Right kidney (tissue), 1 donor: ENCODE measurements at regions not wholly inside any gene's neighbourhood (a gene's known extent, or its start where the extent isn't known, plus 50 kb on each side); places are given as distances from the start of the nearest gene placed in this dataset.
A peak's percentile ranks its signal among the peaks of the same experiment; 100 is the strongest.

Experiments
- DNase-seq: peaks from one replicate; pipeline ENCODE4 v3.0.0-alpha.2; 2016

GRCh38 chr10:61356354-61356753 is 96.8 kb downstream of the TMEM26 start:
- DNase-seq: no peak

GRCh38 chr10:61355211-61355610 is 98.0 kb downstream of the TMEM26 start:
- DNase-seq: no peak

- DNase-seq: no peak
Measured at GRCh38 chr10:61354401-61354975, 98.7 kb downstream of the TMEM26 start.

GRCh38 chr10:61350794-61351193 is 102.4 kb downstream of the TMEM26 start:
- no peak for DNase-seq

- DNase-seq: no peak
Measured at GRCh38 chr10:61350068-61350467, 103.1 kb downstream of the TMEM26 start.

- peak; percentile 6 for DNase-seq
Measured at GRCh38 chr10:61346796-61347413, 106.3 kb downstream of the TMEM26 start.

GRCh38 chr10:61343796-61344195 is 109.4 kb downstream of the TMEM26 start:
- no peak for DNase-seq

- no peak for DNase-seq
Measured at GRCh38 chr10:61342858-61343572, 110.2 kb downstream of the TMEM26 start.

GRCh38 chr10:61341008-61341407 is 112.2 kb downstream of the TMEM26 start:
- DNase-seq: no peak

GRCh38 chr10:61338146-61338545 is 115.0 kb downstream of the TMEM26 start:
- DNase-seq: no peak

GRCh38 chr10:61337741-61338140 is 115.4 kb downstream of the TMEM26 start:
- no peak for DNase-seq

- no peak for DNase-seq
Measured at GRCh38 chr10:61336831-61337230, 116.3 kb downstream of the TMEM26 start.

- no peak for DNase-seq
Measured at GRCh38 chr10:61335359-61335758, 117.8 kb downstream of the TMEM26 start.

- DNase-seq: no peak
Measured at GRCh38 chr10:61332581-61332980, 120.6 kb downstream of the TMEM26 start.

GRCh38 chr10:61330669-61331068 is 122.5 kb downstream of the TMEM26 start:
- no peak for DNase-seq

GRCh38 chr10:61329854-61330253 is 123.3 kb downstream of the TMEM26 start:
- DNase-seq: no peak

GRCh38 chr10:61325223-61325960 is 127.8 kb downstream of the TMEM26 start:
- no peak for DNase-seq

GRCh38 chr10:61323726-61324125 is 129.5 kb downstream of the TMEM26 start:
- DNase-seq: no peak

GRCh38 chr10:61321041-61321857 is 131.9 kb downstream of the TMEM26 start:
- no peak for DNase-seq

- DNase-seq: no peak
Measured at GRCh38 chr10:61320257-61320587, 133.0 kb downstream of the TMEM26 start.

- no peak for DNase-seq
Measured at GRCh38 chr10:61319386-61320256, 133.6 kb downstream of the TMEM26 start.
